Liver (tissue), 8 donors: ENCODE measurements at regions not wholly inside any gene's neighbourhood (a gene's known extent, or its start where the extent isn't known, plus 50 kb on each side); places are given as distances from the start of the nearest gene placed in this dataset.

Experiments used
- DNase-seq: peaks from one replicate; pipeline ENCODE4 v3.0.0-alpha.2; 2017; ENCODE audit warnings: low spot score
- H3K27ac ChIP-seq, 2 donors: one replicate each; pipeline ENCODE4 v1.7.0; 2013; ENCODE audit warnings: inconsistent platforms in 2 of 2, low read length in 2 of 2, control low read depth in 1 of 2, low read depth in 1 of 2, mild to moderate bottlenecking in 1 of 2
- H3K27me3 ChIP-seq, 4 donors: one replicate each; pipeline versions ENCODE4 v1.6.1 to v1.7.0; 2013; ENCODE audit warnings: low read length in 3 of 4, inconsistent platforms in 1 of 4, mild to moderate bottlenecking in 1 of 4, moderate library complexity in 1 of 4; ENCODE audit not compliant: control insufficient read depth in 4 of 4, insufficient read depth in 4 of 4
- H3K36me3 ChIP-seq, 4 donors: one replicate each; pipeline versions ENCODE4 v1.6.1 to v1.7.0; 2013; ENCODE audit warnings: low read length in 3 of 4, mild to moderate bottlenecking in 3 of 4, low read depth in 1 of 4, moderate library complexity in 1 of 4; ENCODE audit not compliant: control insufficient read depth in 4 of 4, insufficient read depth in 3 of 4
- H3K4me1 ChIP-seq, 4 donors: one replicate each; pipeline versions ENCODE4 v1.6.1 to v1.7.0; 2013; ENCODE audit warnings: low read length in 3 of 4, mild to moderate bottlenecking in 3 of 4, moderate library complexity in 1 of 4; ENCODE audit not compliant: control insufficient read depth in 4 of 4, insufficient read depth in 4 of 4
- H3K4me3 ChIP-seq, 3 donors: one replicate each; pipeline versions ENCODE4 v1.6.1 to v1.7.0; 2013; ENCODE audit warnings: low read length in 3 of 3, control low read depth in 1 of 3, low read depth in 1 of 3, mild to moderate bottlenecking in 1 of 3
- H3K9ac ChIP-seq, 2 donors: one replicate each; pipeline ENCODE4 v1.7.0; 2013; ENCODE audit warnings: low read length in 2 of 2, mild to moderate bottlenecking in 2 of 2, moderate library complexity in 2 of 2, control low read depth in 1 of 2, low read depth in 1 of 2
- H3K9me3 ChIP-seq, 4 donors: one replicate each; pipeline versions ENCODE4 v1.6.1 to v1.7.0; 2013; ENCODE audit warnings: low read length in 3 of 4; ENCODE audit not compliant: control insufficient read depth in 4 of 4
- EGR1 ChIP-seq, 2 donors: IDR thresholded peaks; 2 replicates each; pipeline ENCODE4 v1.6.1; 2016 to 2018; ENCODE audit warnings: antibody characterized with exemption in 2 of 2, low read depth in 2 of 2
- FOXA1 ChIP-seq: IDR thresholded peaks from 2 replicates; pipeline ENCODE4 v1.6.1; 2016; ENCODE audit warnings: antibody characterized with exemption
- FOXA2 ChIP-seq: IDR thresholded peaks from 2 replicates; pipeline ENCODE4 v1.6.1; 2016; ENCODE audit warnings: antibody characterized with exemption
- GABPA ChIP-seq, 2 donors: IDR thresholded peaks in 1 of 2; conservative IDR thresholded peaks in 1 of 2; 2 replicates each; pipeline ENCODE4 v1.6.1; 2016; ENCODE audit warnings: antibody characterized with exemption in 2 of 2, mild to moderate bottlenecking in 1 of 2, moderate library complexity in 1 of 2
- HNF4A ChIP-seq, 2 donors: conservative IDR thresholded peaks; 2 replicates each; pipeline ENCODE4 v1.6.1; 2016; ENCODE audit warnings: antibody characterized with exemption in 2 of 2, mild to moderate bottlenecking in 2 of 2
- HNF4G ChIP-seq: IDR thresholded peaks from 2 replicates; pipeline ENCODE4 v1.6.1; 2016; ENCODE audit warnings: antibody characterized with exemption
- JUND ChIP-seq, 2 donors: IDR thresholded peaks; 2 replicates each; pipeline ENCODE4 v1.6.1; 2016; ENCODE audit warnings: antibody characterized with exemption in 2 of 2
- NR2F2 ChIP-seq: IDR thresholded peaks from 2 replicates; pipeline ENCODE4 v1.6.1; 2016; ENCODE audit warnings: antibody characterized with exemption
- RAD21 ChIP-seq, 2 donors: IDR thresholded peaks; 2 replicates each; pipeline ENCODE4 v1.6.1; 2016; ENCODE audit warnings: antibody characterized with exemption in 2 of 2, mild to moderate bottlenecking in 2 of 2
- RXRA ChIP-seq, 2 donors: IDR thresholded peaks; 2 replicates each; pipeline ENCODE4 v1.6.1; 2017 to 2018; ENCODE audit warnings: antibody characterized with exemption in 2 of 2, mild to moderate bottlenecking in 1 of 2
- TAF1 ChIP-seq: conservative IDR thresholded peaks from 2 replicates; pipeline ENCODE4 v1.6.1; 2016; ENCODE audit warnings: antibody characterized with exemption, mild to moderate bottlenecking
- YY1 ChIP-seq: IDR thresholded peaks from 2 replicates; pipeline ENCODE4 v1.6.1; 2016; ENCODE audit warnings: antibody characterized with exemption, mild to moderate bottlenecking
- WGBS: extraction: QIAGEN DNeasy Blood & Tissue Kit; methylation state at CpG from one replicate; pipeline ENCODE4 v1.1.7; 2013; 5-methylcytosine and 5-hydroxymethylcytosine counted together
- TF ChIP-seq, protein P1 (sequence below): IDR thresholded peaks from 2 replicates; pipeline ENCODE4 v1.6.1; 2016; ENCODE audit warnings: antibody characterized with exemption
- TF ChIP-seq, protein P2 (sequence below): fragments of 150-350 bp; IDR thresholded peaks from 2 replicates; pipeline ENCODE4 v1.5.1; 2017; ENCODE audit warnings: improper control_type of control experiment, low read depth, low read length; ENCODE audit not compliant: missing input control
- TF ChIP-seq, protein P3 (sequence below): IDR thresholded peaks from 2 replicates; pipeline ENCODE4 v1.6.1; 2016; ENCODE audit warnings: antibody characterized with exemption
- TF ChIP-seq, protein P4 (sequence below): IDR thresholded peaks from 2 replicates; pipeline ENCODE4 v1.6.1; 2016; ENCODE audit warnings: antibody characterized with exemption, mild to moderate bottlenecking
- TF ChIP-seq, protein P5 (sequence below): IDR thresholded peaks from 2 replicates; pipeline ENCODE4 v1.6.1; 2016; ENCODE audit warnings: antibody characterized with exemption
- donor health status: healthy.
- donor health status: healthy.
- donor health status: healthy.
- donor health status: healthy.
- donor health status: healthy.

DNA sequence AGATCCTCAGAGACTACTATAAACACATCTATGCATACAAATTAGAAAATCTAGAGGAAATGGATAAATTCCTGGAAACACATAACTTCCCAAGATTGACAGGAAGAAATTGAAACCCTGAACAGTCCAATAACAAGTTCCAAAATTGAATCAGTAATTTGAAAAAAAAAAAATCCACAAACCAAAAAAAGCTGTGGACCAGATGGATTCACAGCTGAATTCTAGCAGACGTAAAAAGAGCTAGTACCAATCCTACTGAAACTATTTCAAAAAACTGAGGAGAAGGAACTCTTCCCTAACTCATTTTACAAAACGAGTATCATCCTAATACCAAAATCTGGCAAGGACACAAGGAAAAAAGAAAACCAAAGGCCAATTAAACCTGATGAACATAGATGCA lies 77.0 kb upstream of the FXR1 start:
- Histone ChIP-seq H3K4me1 (no peaks in the 10 kb centered on the region), H3K36me3 (no peaks in the 10 kb centered on the region), H3K9ac (no peak overlapping the region), H3K9me3 (no peaks in the 10 kb centered on the region), H3K27ac (no peak overlapping the region), H3K4me3 (no peak overlapping the region), H3K27me3 (no peaks in the 10 kb centered on the region)
- no peak for TF ChIP-seq EGR1 (IDR thresholded peaks at IDR 0.05; ENCODE audit: low read depth in 2 of 2)
- TF ChIP-seq TAF1 = no peak
- TF ChIP-seq JUND (IDR thresholded peaks at IDR 0.05) = no peak
- no peak for TF ChIP-seq FOXA1
- no peak for TF ChIP-seq YY1
- no peak for TF ChIP-seq NR2F2
- TF ChIP-seq, protein P1, sequence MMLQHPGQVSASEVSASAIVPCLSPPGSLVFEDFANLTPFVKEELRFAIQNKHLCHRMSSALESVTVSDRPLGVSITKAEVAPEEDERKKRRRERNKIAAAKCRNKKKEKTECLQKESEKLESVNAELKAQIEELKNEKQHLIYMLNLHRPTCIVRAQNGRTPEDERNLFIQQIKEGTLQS = no peak
- no peak for TF ChIP-seq RAD21 (IDR thresholded peaks at IDR 0.05)
- TF ChIP-seq HNF4A (conservative IDR thresholded peaks at IDR 0.05) = no peak
- TF ChIP-seq, protein P2, sequence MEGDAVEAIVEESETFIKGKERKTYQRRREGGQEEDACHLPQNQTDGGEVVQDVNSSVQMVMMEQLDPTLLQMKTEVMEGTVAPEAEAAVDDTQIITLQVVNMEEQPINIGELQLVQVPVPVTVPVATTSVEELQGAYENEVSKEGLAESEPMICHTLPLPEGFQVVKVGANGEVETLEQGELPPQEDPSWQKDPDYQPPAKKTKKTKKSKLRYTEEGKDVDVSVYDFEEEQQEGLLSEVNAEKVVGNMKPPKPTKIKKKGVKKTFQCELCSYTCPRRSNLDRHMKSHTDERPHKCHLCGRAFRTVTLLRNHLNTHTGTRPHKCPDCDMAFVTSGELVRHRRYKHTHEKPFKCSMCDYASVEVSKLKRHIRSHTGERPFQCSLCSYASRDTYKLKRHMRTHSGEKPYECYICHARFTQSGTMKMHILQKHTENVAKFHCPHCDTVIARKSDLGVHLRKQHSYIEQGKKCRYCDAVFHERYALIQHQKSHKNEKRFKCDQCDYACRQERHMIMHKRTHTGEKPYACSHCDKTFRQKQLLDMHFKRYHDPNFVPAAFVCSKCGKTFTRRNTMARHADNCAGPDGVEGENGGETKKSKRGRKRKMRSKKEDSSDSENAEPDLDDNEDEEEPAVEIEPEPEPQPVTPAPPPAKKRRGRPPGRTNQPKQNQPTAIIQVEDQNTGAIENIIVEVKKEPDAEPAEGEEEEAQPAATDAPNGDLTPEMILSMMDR = no peak
- TF ChIP-seq, protein P3, sequence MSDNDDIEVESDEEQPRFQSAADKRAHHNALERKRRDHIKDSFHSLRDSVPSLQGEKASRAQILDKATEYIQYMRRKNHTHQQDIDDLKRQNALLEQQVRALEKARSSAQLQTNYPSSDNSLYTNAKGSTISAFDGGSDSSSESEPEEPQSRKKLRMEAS = no peak
- TF ChIP-seq RXRA (IDR thresholded peaks at IDR 0.05) = no peak
- TF ChIP-seq, protein P4, sequence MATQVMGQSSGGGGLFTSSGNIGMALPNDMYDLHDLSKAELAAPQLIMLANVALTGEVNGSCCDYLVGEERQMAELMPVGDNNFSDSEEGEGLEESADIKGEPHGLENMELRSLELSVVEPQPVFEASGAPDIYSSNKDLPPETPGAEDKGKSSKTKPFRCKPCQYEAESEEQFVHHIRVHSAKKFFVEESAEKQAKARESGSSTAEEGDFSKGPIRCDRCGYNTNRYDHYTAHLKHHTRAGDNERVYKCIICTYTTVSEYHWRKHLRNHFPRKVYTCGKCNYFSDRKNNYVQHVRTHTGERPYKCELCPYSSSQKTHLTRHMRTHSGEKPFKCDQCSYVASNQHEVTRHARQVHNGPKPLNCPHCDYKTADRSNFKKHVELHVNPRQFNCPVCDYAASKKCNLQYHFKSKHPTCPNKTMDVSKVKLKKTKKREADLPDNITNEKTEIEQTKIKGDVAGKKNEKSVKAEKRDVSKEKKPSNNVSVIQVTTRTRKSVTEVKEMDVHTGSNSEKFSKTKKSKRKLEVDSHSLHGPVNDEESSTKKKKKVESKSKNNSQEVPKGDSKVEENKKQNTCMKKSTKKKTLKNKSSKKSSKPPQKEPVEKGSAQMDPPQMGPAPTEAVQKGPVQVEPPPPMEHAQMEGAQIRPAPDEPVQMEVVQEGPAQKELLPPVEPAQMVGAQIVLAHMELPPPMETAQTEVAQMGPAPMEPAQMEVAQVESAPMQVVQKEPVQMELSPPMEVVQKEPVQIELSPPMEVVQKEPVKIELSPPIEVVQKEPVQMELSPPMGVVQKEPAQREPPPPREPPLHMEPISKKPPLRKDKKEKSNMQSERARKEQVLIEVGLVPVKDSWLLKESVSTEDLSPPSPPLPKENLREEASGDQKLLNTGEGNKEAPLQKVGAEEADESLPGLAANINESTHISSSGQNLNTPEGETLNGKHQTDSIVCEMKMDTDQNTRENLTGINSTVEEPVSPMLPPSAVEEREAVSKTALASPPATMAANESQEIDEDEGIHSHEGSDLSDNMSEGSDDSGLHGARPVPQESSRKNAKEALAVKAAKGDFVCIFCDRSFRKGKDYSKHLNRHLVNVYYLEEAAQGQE = no peak
- TF ChIP-seq GABPA (IDR thresholded peaks at IDR 0.05 in 1 of 2, conservative IDR thresholded peaks at IDR 0.05 in 1 of 2) = no peak
- WGBS = 57% methylated on average over 2 of the region's 2 CpGs
- DNase-seq = no peak

DNA sequence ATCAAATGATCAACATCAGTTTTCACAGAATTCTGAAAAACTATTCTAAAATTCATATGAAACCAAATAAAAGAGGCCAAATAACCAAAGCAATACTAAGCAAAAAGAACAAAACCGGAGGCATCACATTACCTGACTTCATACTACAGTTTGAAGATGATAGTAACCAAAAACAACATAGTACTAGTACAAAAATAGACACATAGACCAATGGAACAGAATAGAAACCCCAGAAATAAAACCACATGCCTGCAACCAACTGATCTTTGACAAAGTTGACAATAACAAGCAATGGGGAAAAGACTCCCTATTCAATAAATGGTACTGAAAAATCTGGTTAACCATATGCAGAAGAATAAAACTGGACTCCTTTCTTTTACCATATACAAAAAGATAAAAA lies 75.7 kb upstream of the FXR1 start:
- no peak for DNase-seq
- WGBS = 78% methylated on average over 1 of the region's 1 CpG
- Histone ChIP-seq H3K36me3 (no peaks in the 10 kb centered on the region), H3K4me3 (no peak overlapping the region), H3K9me3 (peaks cover 0 to 5% (median 0%) of the 10 kb centered on the region in 4 donors), H3K27me3 (no peaks in the 10 kb centered on the region), H3K9ac (no peak overlapping the region), H3K4me1 (no peaks in the 10 kb centered on the region), H3K27ac (no peak overlapping the region)
- no peak for TF ChIP-seq YY1
- no peak for TF ChIP-seq RXRA (IDR thresholded peaks at IDR 0.05)
- no peak for TF ChIP-seq GABPA (IDR thresholded peaks at IDR 0.05 in 1 of 2, conservative IDR thresholded peaks at IDR 0.05 in 1 of 2)
- no peak for TF ChIP-seq FOXA1
- TF ChIP-seq, protein P1 = no peak
- no peak for TF ChIP-seq FOXA2
- no peak for TF ChIP-seq NR2F2
- TF ChIP-seq HNF4G = no peak
- TF ChIP-seq, protein P4 = no peak
- TF ChIP-seq HNF4A (conservative IDR thresholded peaks at IDR 0.05) = no peak
- no peak for TF ChIP-seq EGR1 (IDR thresholded peaks at IDR 0.05; ENCODE audit: low read depth in 2 of 2)
- TF ChIP-seq, protein P2 = no peak
- TF ChIP-seq, protein P5, sequence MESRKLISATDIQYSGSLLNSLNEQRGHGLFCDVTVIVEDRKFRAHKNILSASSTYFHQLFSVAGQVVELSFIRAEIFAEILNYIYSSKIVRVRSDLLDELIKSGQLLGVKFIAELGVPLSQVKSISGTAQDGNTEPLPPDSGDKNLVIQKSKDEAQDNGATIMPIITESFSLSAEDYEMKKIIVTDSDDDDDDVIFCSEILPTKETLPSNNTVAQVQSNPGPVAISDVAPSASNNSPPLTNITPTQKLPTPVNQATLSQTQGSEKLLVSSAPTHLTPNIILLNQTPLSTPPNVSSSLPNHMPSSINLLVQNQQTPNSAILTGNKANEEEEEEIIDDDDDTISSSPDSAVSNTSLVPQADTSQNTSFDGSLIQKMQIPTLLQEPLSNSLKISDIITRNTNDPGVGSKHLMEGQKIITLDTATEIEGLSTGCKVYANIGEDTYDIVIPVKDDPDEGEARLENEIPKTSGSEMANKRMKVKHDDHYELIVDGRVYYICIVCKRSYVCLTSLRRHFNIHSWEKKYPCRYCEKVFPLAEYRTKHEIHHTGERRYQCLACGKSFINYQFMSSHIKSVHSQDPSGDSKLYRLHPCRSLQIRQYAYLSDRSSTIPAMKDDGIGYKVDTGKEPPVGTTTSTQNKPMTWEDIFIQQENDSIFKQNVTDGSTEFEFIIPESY = no peak
- TF ChIP-seq JUND (IDR thresholded peaks at IDR 0.05) = no peak
- TF ChIP-seq TAF1 = no peak
